ENCODE measurements at regions not wholly inside any gene's neighbourhood (a gene's known extent, or its start where the extent isn't known, plus 50 kb on each side); places are given as distances from the start of the nearest gene placed in this dataset.

DNA sequence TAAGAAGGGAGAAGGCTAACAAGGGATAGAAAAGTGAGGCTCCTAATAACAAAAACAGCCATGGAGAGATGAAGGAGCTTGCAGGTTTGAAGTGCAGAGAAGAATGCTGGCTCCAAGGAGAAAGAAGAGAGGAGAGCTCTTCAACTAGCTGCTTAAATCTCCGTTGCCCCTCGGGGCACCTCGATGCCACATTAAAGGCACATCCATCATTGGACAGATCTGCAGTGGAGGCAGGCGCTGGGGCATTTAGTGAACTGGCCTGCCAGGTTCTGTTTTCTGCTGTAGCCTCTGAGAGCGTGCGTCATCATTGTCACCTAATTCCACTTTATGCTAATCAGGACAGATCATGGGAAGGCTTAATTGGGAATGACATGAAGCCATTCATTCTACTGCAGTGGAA, 1426.2 kb upstream of the WWC1 start:
- TF ChIP-seq POLR2A (IDR thresholded peaks at IDR 0.05; ENCODE audit: low read length) = no peak
- TF ChIP-seq GATA1 (IDR thresholded peaks at IDR 0.05; ENCODE audit: low read depth, low read length) = no peak
